HG02840 (cell line): ENCODE measurements at regions not wholly inside any gene's neighbourhood (a gene's known extent, or its start where the extent isn't known, plus 50 kb on each side); places are given as distances from the start of the nearest gene placed in this dataset.

ENCODE experiments used
- ATAC-seq: cut with Tn5 transposase; IDR thresholded peaks from one replicate; pipeline ENCODE4 v1.9.1; 2021; ENCODE audit warnings: mild to moderate bottlenecking, moderate library complexity, moderate number of reproducible peaks; ENCODE audit not compliant: unreplicated experiment, low FRiP score

GRCh38 chr2:18704276-18704675 is 114.9 kb upstream of the NT5C1B start:
- no peak for ATAC-seq

- no peak for ATAC-seq
Observed at GRCh38 chr2:18703555-18703954, 114.2 kb upstream of the NT5C1B start.

GRCh38 chr2:18701981-18702380 is 112.6 kb upstream of the NT5C1B start:
- no peak for ATAC-seq

- no peak for ATAC-seq
Observed at GRCh38 chr2:18701546-18701945, 112.2 kb upstream of the NT5C1B start.

GRCh38 chr2:18690342-18690741 is 101.0 kb upstream of the NT5C1B start:
- ATAC-seq: no peak

- ATAC-seq: no peak
Observed at GRCh38 chr2:18684206-18685038, 95.1 kb upstream of the NT5C1B start.

GRCh38 chr2:18682681-18683080 is 93.3 kb upstream of the NT5C1B start:
- no peak for ATAC-seq

GRCh38 chr2:18677280-18677679 is 87.9 kb upstream of the NT5C1B start:
- no peak for ATAC-seq

- ATAC-seq: no peak
Observed at GRCh38 chr2:18674309-18674708, 84.9 kb upstream of the NT5C1B start.

- ATAC-seq: no peak
Observed at GRCh38 chr2:18671363-18671762, 82.0 kb upstream of the NT5C1B start.

GRCh38 chr2:18668221-18668620 is 78.9 kb upstream of the NT5C1B start:
- ATAC-seq: no peak

GRCh38 chr2:18664421-18664820 is 75.1 kb upstream of the NT5C1B start:
- ATAC-seq: no peak

GRCh38 chr2:18663861-18664260 is 74.5 kb upstream of the NT5C1B start:
- ATAC-seq: no peak

GRCh38 chr2:18662689-18663088 is 73.3 kb upstream of the NT5C1B start:
- no peak for ATAC-seq

GRCh38 chr2:18659915-18660314 is 70.5 kb upstream of the NT5C1B start:
- ATAC-seq: no peak

- no peak for ATAC-seq
Observed at GRCh38 chr2:18656048-18656447, 66.7 kb upstream of the NT5C1B start.

- no peak for ATAC-seq
Observed at GRCh38 chr2:18651842-18652774, 62.7 kb upstream of the NT5C1B start.

- ATAC-seq: no peak
Observed at GRCh38 chr2:18650221-18650620, 60.9 kb upstream of the NT5C1B start.

GRCh38 chr2:18649502-18650135 is 60.2 kb upstream of the NT5C1B start:
- no peak for ATAC-seq

- ATAC-seq: no peak
Observed at GRCh38 chr2:18648161-18648560, 58.8 kb upstream of the NT5C1B start.

- ATAC-seq: no peak
Observed at GRCh38 chr2:18647731-18648130, 58.4 kb upstream of the NT5C1B start.
